ENCODE measurements at regions not wholly inside any gene's neighbourhood (a gene's known extent, or its start where the extent isn't known, plus 50 kb on each side); places are given as distances from the start of the nearest gene placed in this dataset.

DNA sequence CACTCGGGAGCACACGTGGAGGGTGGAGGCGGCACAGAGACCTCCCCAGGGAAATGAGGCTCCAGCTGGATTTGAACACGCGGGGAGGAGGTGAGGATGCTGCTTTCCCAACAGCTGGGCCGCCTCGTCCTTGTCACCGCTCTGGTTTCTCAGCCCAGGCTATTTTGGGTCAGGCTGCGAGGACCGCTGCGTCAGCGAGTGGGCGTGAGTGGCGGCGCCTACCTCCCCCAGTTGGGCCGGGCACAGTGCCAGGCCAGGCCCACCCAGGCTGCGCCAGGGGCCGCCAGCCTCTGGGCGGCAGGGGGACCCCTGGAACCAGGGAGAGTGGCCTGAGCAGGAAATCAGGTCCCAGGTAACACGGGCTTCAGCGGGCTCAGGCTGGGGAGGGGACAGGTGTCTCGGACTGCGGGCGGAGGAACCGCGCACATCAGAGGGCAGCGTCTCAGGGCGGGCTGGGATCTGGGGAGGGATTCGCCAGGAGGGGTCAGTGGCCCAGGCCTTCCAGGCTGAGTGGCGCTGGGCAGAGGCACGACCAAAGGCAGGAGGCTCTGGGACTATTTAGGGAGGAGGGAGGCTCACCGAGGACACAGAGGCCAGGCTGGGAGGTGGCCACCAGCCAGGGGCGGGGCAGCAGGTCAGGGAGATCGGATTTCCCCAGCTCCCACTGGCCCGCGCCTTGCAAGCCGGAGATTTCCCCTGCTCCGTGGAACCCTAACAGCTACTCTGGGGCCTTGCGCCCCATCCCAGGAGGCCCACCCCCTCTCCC lies 125.2 kb upstream of the RET start:
- TF ChIP-seq, protein P1, sequence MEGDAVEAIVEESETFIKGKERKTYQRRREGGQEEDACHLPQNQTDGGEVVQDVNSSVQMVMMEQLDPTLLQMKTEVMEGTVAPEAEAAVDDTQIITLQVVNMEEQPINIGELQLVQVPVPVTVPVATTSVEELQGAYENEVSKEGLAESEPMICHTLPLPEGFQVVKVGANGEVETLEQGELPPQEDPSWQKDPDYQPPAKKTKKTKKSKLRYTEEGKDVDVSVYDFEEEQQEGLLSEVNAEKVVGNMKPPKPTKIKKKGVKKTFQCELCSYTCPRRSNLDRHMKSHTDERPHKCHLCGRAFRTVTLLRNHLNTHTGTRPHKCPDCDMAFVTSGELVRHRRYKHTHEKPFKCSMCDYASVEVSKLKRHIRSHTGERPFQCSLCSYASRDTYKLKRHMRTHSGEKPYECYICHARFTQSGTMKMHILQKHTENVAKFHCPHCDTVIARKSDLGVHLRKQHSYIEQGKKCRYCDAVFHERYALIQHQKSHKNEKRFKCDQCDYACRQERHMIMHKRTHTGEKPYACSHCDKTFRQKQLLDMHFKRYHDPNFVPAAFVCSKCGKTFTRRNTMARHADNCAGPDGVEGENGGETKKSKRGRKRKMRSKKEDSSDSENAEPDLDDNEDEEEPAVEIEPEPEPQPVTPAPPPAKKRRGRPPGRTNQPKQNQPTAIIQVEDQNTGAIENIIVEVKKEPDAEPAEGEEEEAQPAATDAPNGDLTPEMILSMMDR (conservative IDR thresholded peaks at IDR 0.05): no peak
- TF ChIP-seq EZH2 (IDR thresholded peaks at IDR 0.05; ENCODE audit: low read depth): no peak

Measured in PC-9 (cell line).